ENCODE measurements at regions not wholly inside any gene's neighbourhood (a gene's known extent, or its start where the extent isn't known, plus 50 kb on each side); places are given as distances from the start of the nearest gene placed in this dataset.

DNA sequence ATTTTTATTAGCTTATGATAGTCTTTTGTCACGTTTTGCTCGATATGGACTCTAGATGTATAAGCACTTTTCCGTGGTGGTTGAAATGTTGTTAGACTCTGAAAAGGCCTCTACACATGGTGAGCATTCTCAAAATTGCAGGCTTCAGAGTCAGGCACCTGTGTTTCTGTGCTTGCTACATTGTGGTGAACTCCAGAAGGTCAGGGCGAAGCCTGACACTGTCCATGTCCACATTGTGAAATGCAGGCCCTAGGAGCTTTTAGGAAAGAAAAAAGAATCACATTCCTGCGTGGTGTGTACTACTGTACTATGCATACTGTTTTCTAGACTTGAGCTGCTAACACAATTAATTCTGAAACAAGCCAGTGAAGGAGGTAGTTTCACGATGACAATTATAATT, 86.3 kb downstream of the HS3ST1 start:
- Mint-ChIP-seq H3K4me3 (no peak overlapping the region), H3K27ac (no peak overlapping the region), H3K36me3 (ENCODE audit: low read depth) (no peaks in the 10 kb centered on the region)

DNA sequence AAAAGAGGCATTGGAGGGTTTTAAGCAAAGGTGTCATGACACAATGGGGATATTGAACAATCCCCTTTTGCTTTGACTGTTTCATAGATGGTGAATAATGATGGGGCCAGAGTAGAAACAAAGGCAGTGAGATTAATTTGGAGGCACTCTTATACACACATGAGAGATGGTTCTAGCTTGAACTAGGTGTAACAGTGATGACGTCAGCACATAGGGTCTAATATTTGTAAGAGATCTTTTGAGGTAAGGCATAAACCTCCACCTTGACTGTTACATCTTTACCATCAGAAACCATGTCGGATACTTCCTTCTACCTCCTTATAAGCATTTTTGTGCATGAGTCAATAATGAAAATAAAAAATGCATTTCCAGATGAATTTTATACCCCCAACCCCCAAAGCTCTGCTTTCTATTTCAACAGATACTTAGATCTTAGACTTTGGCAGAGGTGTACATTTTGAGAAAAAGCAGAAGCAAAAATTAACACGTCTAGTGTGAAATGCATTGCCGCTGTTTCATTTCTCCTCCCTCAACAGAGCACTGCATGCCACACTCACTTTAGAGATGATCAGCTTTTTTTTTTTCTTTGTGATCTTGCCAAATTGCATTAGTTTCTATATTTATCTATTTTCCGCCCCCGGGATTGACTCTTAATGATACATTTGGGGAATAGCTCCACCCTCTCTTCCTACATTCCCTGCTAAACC, 87.2 kb downstream of the HS3ST1 start:
- no peaks in the 10 kb centered on the region for H3K36me3 Mint-ChIP-seq (ENCODE audit: low read depth)
- H3K27me3 Mint-ChIP-seq, result no peaks in the 10 kb centered on the region
- no peak overlapping the region for H3K4me3 Mint-ChIP-seq
- no peak overlapping the region for H3K27ac Mint-ChIP-seq
- peaks cover 22% of the 10 kb centered on the region for H3K4me1 Mint-ChIP-seq (ENCODE audit: low read depth)
- H3K9me3 Mint-ChIP-seq, result no peaks in the 10 kb centered on the region

More for the DNA sequence above, 86.3 kb downstream of the HS3ST1 start:
- Mint-ChIP-seq H3K27me3 (no peaks in the 10 kb centered on the region), H3K4me1 (ENCODE audit: low read depth) (peaks cover 21% of the 10 kb centered on the region), H3K9me3 (no peaks in the 10 kb centered on the region)

DNA sequence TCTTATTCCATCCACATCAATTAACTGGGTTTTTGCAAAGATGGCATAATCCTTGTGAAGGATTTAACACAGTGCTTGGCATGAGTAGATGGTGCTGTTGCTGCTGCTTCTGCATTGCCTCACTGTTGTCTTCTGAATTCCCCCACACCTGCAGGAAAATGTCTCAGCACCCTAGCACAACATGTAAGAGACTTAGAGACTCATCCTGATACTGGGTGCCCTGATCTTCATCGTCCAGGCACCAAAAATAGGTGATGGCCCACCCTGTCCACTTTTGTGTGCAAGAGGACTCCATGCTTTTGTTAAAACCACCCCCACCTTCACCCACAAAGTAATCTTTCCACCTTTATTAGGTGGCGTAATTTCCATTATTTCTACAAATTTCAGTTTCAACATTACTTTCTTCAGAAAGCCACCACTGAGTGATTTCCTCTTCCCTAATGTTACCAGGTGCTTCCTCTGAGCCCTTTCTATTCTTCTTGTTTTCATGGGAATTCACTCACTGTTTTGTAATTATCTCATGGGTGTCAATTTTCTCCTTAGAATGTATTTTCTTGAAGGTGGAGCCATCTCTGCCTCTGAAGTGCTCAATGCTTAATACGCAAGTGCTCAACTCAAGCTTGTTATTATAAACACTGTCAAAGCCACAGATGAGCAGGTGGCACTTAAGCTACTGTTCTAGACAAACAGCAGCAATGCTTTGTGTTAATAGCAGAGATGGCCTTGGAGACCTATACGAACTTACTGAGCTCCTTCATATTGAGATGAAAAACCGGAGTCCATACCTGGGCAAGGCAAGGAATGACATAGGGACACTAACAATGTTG, 89.5 kb downstream of the HS3ST1 start:
- Mint-ChIP-seq H3K9me3 (no peaks in the 10 kb centered on the region), H3K27me3 (no peaks in the 10 kb centered on the region), H3K36me3 (ENCODE audit: low read depth) (no peaks in the 10 kb centered on the region), H3K4me1 (ENCODE audit: low read depth) (peaks cover 22% of the 10 kb centered on the region), H3K4me3 (no peak overlapping the region), H3K27ac (no peak overlapping the region)

- no peaks in the 10 kb centered on the region for H3K36me3 Mint-ChIP-seq (ENCODE audit: low read depth)
- H3K4me3 Mint-ChIP-seq, result no peak overlapping the region
- H3K27me3 Mint-ChIP-seq, result no peaks in the 10 kb centered on the region
- H3K9me3 Mint-ChIP-seq, result no peaks in the 10 kb centered on the region
- peaks cover 22% of the 10 kb centered on the region for H3K4me1 Mint-ChIP-seq (ENCODE audit: low read depth)
- no peak overlapping the region for H3K27ac Mint-ChIP-seq
Measured at GRCh38 chr4:11337287-11337686, 91.4 kb downstream of the HS3ST1 start.

DNA sequence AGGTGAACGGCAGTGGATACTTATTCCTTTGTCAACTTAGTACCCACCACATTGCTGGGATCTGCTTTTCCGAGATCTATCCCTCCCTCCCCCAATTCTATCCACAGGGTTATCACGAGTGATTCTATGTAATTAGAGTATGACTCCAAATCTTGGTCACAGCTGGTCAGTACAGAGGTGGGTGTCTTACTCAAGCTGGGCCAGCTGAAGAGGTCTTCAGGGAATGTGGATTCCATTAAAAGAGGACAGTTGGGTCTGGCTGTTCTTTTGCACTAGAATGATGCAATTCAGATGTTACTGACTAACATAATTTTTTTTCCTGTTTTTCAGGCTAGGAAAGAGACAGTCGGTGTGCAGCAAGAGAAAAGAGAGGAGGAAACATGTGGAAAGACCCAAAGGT, 92.3 kb downstream of the HS3ST1 start:
- H3K27me3 Mint-ChIP-seq, result no peaks in the 10 kb centered on the region
- H3K9me3 Mint-ChIP-seq, result no peaks in the 10 kb centered on the region
- no peaks in the 10 kb centered on the region for H3K36me3 Mint-ChIP-seq (ENCODE audit: low read depth)
- H3K4me3 Mint-ChIP-seq, result no peak overlapping the region
- no peak overlapping the region for H3K27ac Mint-ChIP-seq
- H3K4me1 Mint-ChIP-seq (ENCODE audit: low read depth), result peaks cover 15% of the 10 kb centered on the region

DNA sequence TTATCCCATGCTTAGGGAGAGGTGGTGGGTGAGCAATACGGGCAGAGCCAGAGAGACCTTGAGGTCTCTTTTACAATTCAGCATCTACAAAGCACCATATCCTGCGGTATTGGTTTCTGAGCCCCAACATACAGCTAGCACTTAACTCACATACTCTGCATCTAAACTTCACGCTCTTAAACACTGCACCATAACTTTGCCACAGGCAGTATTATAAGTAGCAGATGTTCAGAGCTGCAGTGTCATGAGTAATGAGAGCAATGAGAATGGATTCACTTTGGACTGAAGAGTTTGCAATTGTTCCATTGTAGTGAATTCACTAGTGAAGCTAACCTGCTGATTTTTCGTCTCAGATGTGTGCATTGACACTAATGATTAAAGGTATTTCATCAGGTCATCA, 93.8 kb downstream of the HS3ST1 start:
- Mint-ChIP-seq H3K4me1 (ENCODE audit: low read depth) (peaks cover 13% of the 10 kb centered on the region), H3K36me3 (ENCODE audit: low read depth) (no peaks in the 10 kb centered on the region), H3K27ac (no peak overlapping the region), H3K9me3 (no peaks in the 10 kb centered on the region), H3K4me3 (no peak overlapping the region), H3K27me3 (no peaks in the 10 kb centered on the region)

DNA sequence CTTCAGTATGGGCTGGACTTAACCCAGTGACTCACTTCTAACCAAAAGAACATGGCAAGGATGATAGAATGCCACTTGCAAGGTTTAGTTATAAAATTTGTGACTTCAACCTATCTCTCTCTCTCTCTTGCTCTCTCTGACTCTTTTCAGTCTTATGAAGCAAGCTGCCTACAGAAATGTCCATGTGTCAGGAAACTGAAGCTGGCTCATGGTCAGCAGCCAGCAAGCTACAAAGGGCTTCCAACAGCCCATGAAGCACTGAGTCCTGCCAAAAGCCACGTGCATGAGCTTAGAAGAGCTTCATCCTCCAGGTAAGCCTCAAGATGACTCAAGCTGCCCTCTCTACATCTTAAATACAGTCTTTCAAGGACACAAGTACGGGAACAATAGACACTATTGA, 100.3 kb downstream of the HS3ST1 start:
- no peak overlapping the region for H3K4me3 Mint-ChIP-seq
- H3K27ac Mint-ChIP-seq, result no peak overlapping the region
- H3K9me3 Mint-ChIP-seq, result peaks cover 8% of the 10 kb centered on the region
- peaks cover 3% of the 10 kb centered on the region for H3K27me3 Mint-ChIP-seq
- no peaks in the 10 kb centered on the region for H3K36me3 Mint-ChIP-seq (ENCODE audit: low read depth)
- H3K4me1 Mint-ChIP-seq (ENCODE audit: low read depth), result peaks cover 5% of the 10 kb centered on the region

- peaks cover 3% of the 10 kb centered on the region for H3K27me3 Mint-ChIP-seq
- no peak overlapping the region for H3K4me3 Mint-ChIP-seq
- H3K9me3 Mint-ChIP-seq, result peaks cover 18% of the 10 kb centered on the region
- H3K36me3 Mint-ChIP-seq (ENCODE audit: low read depth), result no peaks in the 10 kb centered on the region
- no peak overlapping the region for H3K27ac Mint-ChIP-seq
- peaks cover 5% of the 10 kb centered on the region for H3K4me1 Mint-ChIP-seq (ENCODE audit: low read depth)
Measured at GRCh38 chr4:11326021-11326420, 102.7 kb downstream of the HS3ST1 start.

DNA sequence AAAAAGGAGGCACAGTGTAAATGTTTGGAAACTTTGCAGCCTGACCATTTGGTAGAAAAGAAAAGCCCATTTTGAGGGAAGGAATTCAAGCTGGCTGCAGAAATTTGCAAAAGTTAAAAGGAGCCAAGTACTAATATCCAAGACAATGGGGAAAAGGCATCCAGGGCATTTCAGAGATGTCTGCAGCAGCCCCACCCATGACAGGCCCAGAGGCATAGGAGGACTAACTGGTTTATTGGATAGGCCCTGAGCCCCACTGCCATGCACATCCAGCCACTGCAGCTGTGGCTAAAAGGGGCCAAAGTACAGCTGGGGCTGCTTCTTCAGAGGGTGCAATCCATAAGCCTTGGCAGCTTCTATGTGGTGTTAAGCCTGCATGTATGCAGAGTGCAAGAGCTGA, 104.9 kb downstream of the HS3ST1 start:
- Mint-ChIP-seq H3K4me3 (no peak overlapping the region), H3K27ac (no peak overlapping the region), H3K36me3 (ENCODE audit: low read depth) (no peaks in the 10 kb centered on the region), H3K9me3 (peaks cover 18% of the 10 kb centered on the region), H3K27me3 (peaks cover under 1% of the 10 kb centered on the region), H3K4me1 (ENCODE audit: low read depth) (peaks cover 5% of the 10 kb centered on the region)

DNA sequence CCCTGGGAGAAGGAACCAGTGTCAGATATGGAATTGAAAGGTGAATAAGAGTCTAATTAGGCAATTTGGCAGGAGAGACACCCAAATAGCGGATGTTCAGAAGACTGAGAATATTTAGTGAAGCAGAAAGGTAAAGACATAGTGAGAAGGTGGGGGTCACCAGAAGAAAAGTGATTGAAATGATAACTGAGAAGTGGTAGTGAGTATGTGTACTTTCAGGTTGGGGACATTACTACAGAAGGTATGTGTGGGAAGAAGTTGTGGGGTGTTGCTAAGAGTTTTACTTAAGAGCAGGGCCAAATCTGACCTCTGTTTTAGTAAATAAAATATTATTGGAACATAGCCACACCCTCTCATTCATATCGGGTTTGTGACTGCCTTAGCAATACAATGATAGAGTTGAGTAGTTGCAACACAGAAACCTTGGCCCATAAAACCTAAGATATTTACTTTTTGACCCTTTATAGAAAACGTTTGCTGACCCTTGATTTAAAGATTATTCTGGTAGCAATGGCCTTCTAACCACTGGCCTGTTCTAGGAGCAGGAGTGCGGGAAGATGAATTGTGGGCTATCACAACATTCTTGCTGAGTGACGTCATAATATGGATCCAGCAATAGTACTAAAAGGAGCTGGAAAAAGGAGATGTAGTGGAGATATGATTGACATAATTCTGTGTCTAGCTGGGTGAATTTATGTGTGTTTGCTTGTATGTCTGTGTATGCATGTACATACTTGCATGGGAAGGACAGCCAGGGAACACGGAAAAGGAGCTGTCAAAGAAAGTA, 115.3 kb downstream of the HS3ST1 start:
- H3K27ac Mint-ChIP-seq, result no peak overlapping the region
- H3K4me1 Mint-ChIP-seq (ENCODE audit: low read depth), result no peaks in the 10 kb centered on the region
- H3K36me3 Mint-ChIP-seq (ENCODE audit: low read depth), result no peaks in the 10 kb centered on the region
- peaks cover 12% of the 10 kb centered on the region for H3K9me3 Mint-ChIP-seq
- peaks cover 4% of the 10 kb centered on the region for H3K27me3 Mint-ChIP-seq
- no peak overlapping the region for H3K4me3 Mint-ChIP-seq

- Mint-ChIP-seq H3K4me3 (no peak overlapping the region), H3K36me3 (ENCODE audit: low read depth) (no peaks in the 10 kb centered on the region), H3K27ac (no peak overlapping the region), H3K4me1 (ENCODE audit: low read depth) (no peaks in the 10 kb centered on the region), H3K27me3 (peaks cover 4% of the 10 kb centered on the region), H3K9me3 (peaks cover 9% of the 10 kb centered on the region)
Measured at GRCh38 chr4:11312389-11312788, 116.3 kb downstream of the HS3ST1 start.

DNA sequence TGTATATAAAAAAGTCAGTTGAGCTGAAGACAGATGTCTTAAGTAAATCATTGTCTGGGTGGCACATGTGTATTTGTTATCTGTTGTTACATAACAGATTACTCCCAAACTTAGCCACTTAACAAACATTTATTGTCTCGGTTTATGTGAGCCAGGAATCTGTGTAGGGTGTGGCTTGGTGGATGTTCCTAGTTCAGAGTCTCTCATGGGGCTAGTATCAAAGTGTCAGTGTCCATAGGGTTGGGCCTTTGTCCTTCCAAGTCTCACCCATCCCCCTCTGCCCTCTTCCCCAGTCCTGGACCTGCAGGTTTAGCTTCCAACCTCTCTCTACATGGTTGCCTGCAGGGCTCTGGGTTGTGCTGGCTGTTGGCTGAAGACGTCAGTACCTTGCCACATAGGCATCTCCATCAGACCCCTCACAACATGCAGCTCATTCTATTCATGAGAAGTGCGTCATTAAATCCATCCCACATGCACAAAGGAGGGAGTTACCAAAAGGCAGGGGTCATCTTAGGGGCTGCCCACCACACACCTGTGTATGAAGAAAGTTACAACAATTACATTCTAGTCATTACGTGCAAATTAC, 127.5 kb downstream of the HS3ST1 start:
- Mint-ChIP-seq H3K27me3 (peaks cover 10% of the 10 kb centered on the region), H3K9me3 (no peaks in the 10 kb centered on the region), H3K36me3 (ENCODE audit: low read depth) (no peaks in the 10 kb centered on the region), H3K4me3 (no peak overlapping the region), H3K4me1 (ENCODE audit: low read depth) (peaks cover 15% of the 10 kb centered on the region), H3K27ac (no peak overlapping the region)

DNA sequence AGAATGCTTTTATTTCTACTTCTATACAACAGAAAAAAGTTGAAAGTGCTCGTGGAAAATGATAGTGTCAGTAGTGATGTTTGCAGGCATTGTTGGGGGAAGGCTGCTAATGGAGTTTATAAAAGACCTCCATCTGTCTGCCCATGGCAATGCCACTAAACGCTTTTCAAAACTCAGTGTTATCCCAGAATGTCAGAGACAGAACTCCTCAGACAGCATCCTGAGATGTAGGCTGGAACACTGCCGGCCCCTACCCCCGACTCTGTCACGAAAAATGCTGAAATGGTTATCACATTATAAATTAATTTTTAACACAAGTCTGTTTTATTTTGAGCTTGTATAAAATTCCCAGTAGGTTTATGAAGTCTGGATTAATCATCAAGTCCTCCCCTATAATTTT, 128.9 kb downstream of the HS3ST1 start:
- Mint-ChIP-seq H3K36me3 (ENCODE audit: low read depth) (no peaks in the 10 kb centered on the region), H3K4me3 (no peak overlapping the region), H3K4me1 (ENCODE audit: low read depth) (peaks cover 15% of the 10 kb centered on the region), H3K27ac (no peak overlapping the region), H3K9me3 (no peaks in the 10 kb centered on the region), H3K27me3 (peaks cover 10% of the 10 kb centered on the region)

- Mint-ChIP-seq H3K27ac (no peak overlapping the region), H3K36me3 (ENCODE audit: low read depth) (no peaks in the 10 kb centered on the region), H3K27me3 (peaks cover 10% of the 10 kb centered on the region), H3K4me1 (ENCODE audit: low read depth) (peaks cover 15% of the 10 kb centered on the region), H3K4me3 (no peak overlapping the region), H3K9me3 (no peaks in the 10 kb centered on the region)
Measured at GRCh38 chr4:11299016-11299415, 129.7 kb downstream of the HS3ST1 start.

GRCh38 chr4:11298451-11298850, 130.2 kb downstream of the HS3ST1 start:
- Mint-ChIP-seq H3K27me3 (peaks cover 5% of the 10 kb centered on the region), H3K4me3 (no peak overlapping the region), H3K4me1 (ENCODE audit: low read depth) (peaks cover 15% of the 10 kb centered on the region)

More at GRCh38 chr4:11298451-11298850, 130.2 kb downstream of the HS3ST1 start:
- no peaks in the 10 kb centered on the region for H3K36me3 Mint-ChIP-seq (ENCODE audit: low read depth)
- H3K9me3 Mint-ChIP-seq, result no peaks in the 10 kb centered on the region
- H3K27ac Mint-ChIP-seq, result no peak overlapping the region
